Breast epithelium (tissue), 4 donors: ENCODE measurements at regions not wholly inside any gene's neighbourhood (a gene's known extent, or its start where the extent isn't known, plus 50 kb on each side); places are given as distances from the start of the nearest gene placed in this dataset.

Source experiments
- DNase-seq, 2 donors: peaks; one replicate each; pipeline ENCODE4 v3.0.0-alpha.2; 2019; ENCODE audit warnings: low spot score in 2 of 2
- H3K27ac ChIP-seq, 2 donors: fragments of 200-600 bp; sonication (generic) in 1 of 2; one replicate each; pipeline ENCODE4 v1.5.1; 2016 to 2019; ENCODE audit warnings: mild to moderate bottlenecking in 1 of 2
- H3K27me3 ChIP-seq, 2 donors: fragments of 200-600 bp; sonication (generic) in 1 of 2; one replicate each; pipeline versions ENCODE4 v1.5.1 to v1.6.0; 2017 to 2019; ENCODE audit warnings: control low read depth in 1 of 2, mild to moderate bottlenecking in 1 of 2
- H3K36me3 ChIP-seq: fragments of 200-600 bp; one replicate; pipeline ENCODE4 v1.5.1; 2019
- H3K4me1 ChIP-seq, 2 donors: fragments of 200-600 bp; sonication (generic); one replicate each; pipeline ENCODE4 v1.5.1; 2016 to 2019; ENCODE audit warnings: control low read depth in 1 of 2
- H3K4me3 ChIP-seq, 3 donors: fragments of 200-600 bp; sonication (generic); 1 replicate in 2 of 3; 2 replicates in 1 of 3; pipeline ENCODE4 v1.5.1; 2016 to 2019; ENCODE audit warnings: mild to moderate bottlenecking in 3 of 3, moderate library complexity in 2 of 3
- H3K9me3 ChIP-seq, 2 donors: fragments of 200-600 bp; sonication (generic) in 1 of 2; one replicate each; pipeline ENCODE4 v1.5.1; 2016 to 2019; ENCODE audit warnings: control low read depth in 1 of 2
- CTCF ChIP-seq, 3 donors: fragments of 450-650 bp; IDR thresholded peaks; one replicate each; pipeline ENCODE4 v1.5.1; 2016 to 2017; ENCODE audit warnings: antibody characterized with exemption in 3 of 3, mild to moderate bottlenecking in 3 of 3, moderate library complexity in 3 of 3
- POLR2A ChIP-seq: fragments of 450-650 bp; IDR thresholded peaks from one replicate; pipeline ENCODE4 v1.6.1; 2016; ENCODE audit warnings: antibody characterized with exemption, mild to moderate bottlenecking, moderate library complexity
- POLR2AphosphoS5 ChIP-seq, 3 donors: sonication (generic); formaldehyde crosslinking; IDR thresholded peaks; one replicate each; pipeline ENCODE4 v1.6.1; 2017; ENCODE audit warnings: antibody characterized with exemption in 3 of 3
- intact Hi-C: fragments of 100-400 bp; cut with DNase I; formaldehyde crosslinking; loops from one replicate; pipeline ENCODE4 v1.15.1; 2023; ENCODE audit warnings: low total_unique reads

DNA sequence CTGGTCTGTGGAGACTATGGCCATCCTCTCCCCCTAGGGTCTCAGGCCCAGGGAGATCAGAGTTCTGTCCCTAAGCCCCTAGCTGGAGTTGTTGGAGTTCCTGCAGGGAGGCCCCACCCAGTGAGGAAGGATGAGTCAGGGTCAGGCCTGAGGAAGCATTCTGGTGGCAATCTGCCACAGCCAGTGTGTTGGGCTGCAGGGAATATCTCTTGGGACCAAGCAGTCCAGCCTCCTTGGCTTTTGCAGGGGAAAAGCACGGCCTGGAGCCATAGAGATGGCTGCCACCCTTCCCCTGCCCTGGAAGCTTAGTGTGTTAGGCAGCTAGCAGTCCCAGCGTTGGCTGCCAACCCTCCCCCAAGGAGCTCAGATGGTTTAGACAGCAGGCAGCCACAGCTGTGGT lies 202.4 kb downstream of the RTL9 start:
- no peak for DNase-seq
- intact Hi-C loops = no loop called here

GRCh38 chrX:110563282-110563681 lies 204.6 kb downstream of the RTL9 start:
- intact Hi-C loops = no loop called here
- Histone ChIP-seq H3K27me3 (peaks cover 0 to 24% of the 10 kb centered on the region in 2 donors), H3K4me3 (no peak overlapping the region), H3K36me3 (no peaks in the 10 kb centered on the region), H3K4me1 (no peaks in the 10 kb centered on the region), H3K27ac (no peak overlapping the region), H3K9me3 (peaks cover 5 to 29% of the 10 kb centered on the region in 2 donors)
- DNase-seq = no peak
- TF ChIP-seq POLR2AphosphoS5 (IDR thresholded peaks at IDR 0.05) (no peak), CTCF (IDR thresholded peaks at IDR 0.05) (no peak), POLR2A (no peak)

More for the DNA sequence above, 202.4 kb downstream of the RTL9 start:
- Histone ChIP-seq H3K4me1 (no peaks in the 10 kb centered on the region), H3K9me3 (peaks cover 16 to 34% of the 10 kb centered on the region in 2 donors), H3K4me3 (no peak overlapping the region), H3K27me3 (peaks cover 0 to 21% of the 10 kb centered on the region in 2 donors), H3K36me3 (no peaks in the 10 kb centered on the region), H3K27ac (no peak overlapping the region)
- TF ChIP-seq POLR2AphosphoS5 (IDR thresholded peaks at IDR 0.05) (no peak), CTCF (IDR thresholded peaks at IDR 0.05) (no peak), POLR2A (no peak)

- H3K27ac ChIP-seq = no peak overlapping the region
- no peak for DNase-seq
- TF ChIP-seq CTCF (IDR thresholded peaks at IDR 0.05) = no peak
- TF ChIP-seq POLR2A = no peak
- no peak for TF ChIP-seq POLR2AphosphoS5 (IDR thresholded peaks at IDR 0.05)
- H3K27me3 ChIP-seq = peaks cover 0 to 23% of the 10 kb centered on the region in 2 donors
- H3K9me3 ChIP-seq = peaks cover 0 to 17% of the 10 kb centered on the region in 2 donors
- H3K4me3 ChIP-seq = no peak overlapping the region
- H3K36me3 ChIP-seq = no peaks in the 10 kb centered on the region
- intact Hi-C loops = no loop called here
- no peaks in the 10 kb centered on the region for H3K4me1 ChIP-seq
These were observed 209.8 kb downstream of the RTL9 start for GRCh38 chrX:110568441-110568840.

GRCh38 chrX:110569506-110569905 lies 210.9 kb downstream of the RTL9 start:
- H3K4me3 ChIP-seq = no peak overlapping the region
- no peaks in the 10 kb centered on the region for H3K4me1 ChIP-seq
- intact Hi-C loops = no loop called here
- no peaks in the 10 kb centered on the region for H3K36me3 ChIP-seq
- no peak for DNase-seq
- peaks cover 0 to 17% of the 10 kb centered on the region in 2 donors for H3K9me3 ChIP-seq
- no peak for TF ChIP-seq CTCF (IDR thresholded peaks at IDR 0.05)
- no peak for TF ChIP-seq POLR2A
- no peak for TF ChIP-seq POLR2AphosphoS5 (IDR thresholded peaks at IDR 0.05)
- H3K27me3 ChIP-seq = peaks cover 0 to 27% of the 10 kb centered on the region in 2 donors
- H3K27ac ChIP-seq = no peak overlapping the region

DNA sequence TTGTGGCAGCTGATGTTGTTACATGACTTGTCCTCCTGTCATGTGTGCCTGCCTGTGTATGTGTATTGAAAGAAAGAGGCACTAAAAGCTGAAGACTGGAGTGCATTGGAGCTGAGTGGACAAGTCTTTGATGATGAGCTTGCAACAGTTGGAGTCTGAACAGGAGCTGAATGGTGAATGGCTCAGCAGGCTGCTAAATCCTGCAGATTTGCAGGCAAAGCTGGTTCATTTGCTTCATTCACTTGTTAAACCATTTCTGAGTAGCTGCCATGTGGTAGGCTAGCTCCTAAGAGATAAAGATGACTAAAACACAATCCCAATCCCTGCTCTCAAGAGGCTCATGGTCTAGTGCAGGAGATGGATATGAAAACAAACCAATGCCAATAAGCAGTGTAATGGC lies 217.3 kb downstream of the CHRDL1 start:
- peaks cover 0 to 57% of the 10 kb centered on the region in 2 donors for H3K27me3 ChIP-seq
- no peak for TF ChIP-seq POLR2AphosphoS5 (IDR thresholded peaks at IDR 0.05)
- no peak for TF ChIP-seq CTCF (IDR thresholded peaks at IDR 0.05)
- no peak for TF ChIP-seq POLR2A
- no peaks in the 10 kb centered on the region for H3K4me1 ChIP-seq
- intact Hi-C loops = no loop called here
- no peak overlapping the region for H3K27ac ChIP-seq
- H3K9me3 ChIP-seq = no peaks in the 10 kb centered on the region
- no peak overlapping the region for H3K4me3 ChIP-seq
- H3K36me3 ChIP-seq = no peaks in the 10 kb centered on the region
- no peak for DNase-seq
